GM18858 (cell line): ENCODE measurements at regions not wholly inside any gene's neighbourhood (a gene's known extent, or its start where the extent isn't known, plus 50 kb on each side); places are given as distances from the start of the nearest gene placed in this dataset.
"Not testable (repeated sequence)": the region's sequence is repeated elsewhere in the genome, so short reads cannot be mapped to it uniquely, and the experiment has no call there.

Source experiments
- ATAC-seq: cut with Tn5 transposase; IDR thresholded peaks from one replicate; pipeline ENCODE4 v1.9.1; 2021; ENCODE audit not compliant: unreplicated experiment

DNA sequence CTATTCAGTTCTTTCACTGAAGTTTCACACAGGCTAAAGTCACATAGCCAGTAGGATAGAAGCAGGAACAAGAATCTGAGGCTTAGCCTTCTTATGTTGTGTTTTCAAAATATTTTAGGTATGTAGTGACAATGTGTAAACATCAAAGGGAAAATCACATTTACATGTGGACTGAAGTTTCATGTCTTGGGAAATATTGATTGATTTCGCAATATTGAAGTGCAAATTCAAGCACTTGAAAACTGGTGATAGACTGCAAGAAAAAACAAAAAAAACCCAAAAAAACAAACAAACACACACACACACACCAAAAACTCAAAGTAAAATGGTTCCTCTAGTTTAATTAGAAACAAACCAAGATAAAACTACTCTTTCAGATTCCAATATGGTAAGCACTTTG is 773.3 kb downstream of the PDCD6IP start:
- ATAC-seq = no peak

DNA sequence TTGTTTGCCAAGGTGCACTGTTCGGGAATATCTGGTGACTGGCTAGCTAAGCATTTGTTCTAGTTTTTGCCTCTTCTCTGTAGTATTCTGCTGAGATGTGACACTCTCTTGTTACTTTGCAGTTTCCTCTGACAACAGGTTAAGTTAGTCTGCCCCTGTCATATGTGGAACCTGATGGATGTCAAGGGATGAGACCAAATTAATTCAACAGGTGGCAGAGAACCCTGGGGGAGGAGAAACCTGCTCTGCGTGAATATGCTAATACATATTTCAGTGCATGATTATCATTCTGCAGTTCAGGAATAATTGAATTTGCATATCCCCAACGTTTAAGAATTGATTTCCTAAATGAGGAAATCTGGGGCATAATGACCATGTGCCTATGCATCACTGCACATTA is 777.3 kb downstream of the PDCD6IP start:
- ATAC-seq = no peak

GRCh38 chr3:34582055-34582454 is 783.6 kb downstream of the PDCD6IP start:
- no peak for ATAC-seq

- no peak for ATAC-seq
These were observed 785.0 kb downstream of the PDCD6IP start for GRCh38 chr3:34583451-34583850.

DNA sequence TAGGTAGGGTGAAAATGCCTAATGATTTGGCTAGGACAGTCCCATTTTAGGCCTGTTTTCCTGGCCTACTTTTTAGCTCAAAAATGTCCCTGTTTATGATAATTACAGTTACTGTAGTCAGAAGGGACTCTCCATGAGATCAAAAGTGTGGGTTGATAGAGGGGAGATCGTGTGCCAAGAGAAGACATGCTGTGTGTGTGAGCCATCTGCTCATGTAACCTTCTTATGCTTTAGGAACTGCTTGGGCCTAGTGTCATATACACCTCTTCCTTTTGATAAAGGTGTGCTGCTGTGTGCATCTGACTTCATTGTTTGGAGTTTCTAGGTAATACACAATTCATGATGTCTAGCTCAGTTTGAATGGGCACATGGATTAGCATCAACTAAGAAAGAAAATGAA is 786.5 kb downstream of the PDCD6IP start:
- ATAC-seq = no peak

- ATAC-seq = no peak
These were observed 801.2 kb downstream of the PDCD6IP start for GRCh38 chr3:34599595-34599994.

- no peak for ATAC-seq
These were observed 821.6 kb downstream of the PDCD6IP start for GRCh38 chr3:34619990-34620389.

DNA sequence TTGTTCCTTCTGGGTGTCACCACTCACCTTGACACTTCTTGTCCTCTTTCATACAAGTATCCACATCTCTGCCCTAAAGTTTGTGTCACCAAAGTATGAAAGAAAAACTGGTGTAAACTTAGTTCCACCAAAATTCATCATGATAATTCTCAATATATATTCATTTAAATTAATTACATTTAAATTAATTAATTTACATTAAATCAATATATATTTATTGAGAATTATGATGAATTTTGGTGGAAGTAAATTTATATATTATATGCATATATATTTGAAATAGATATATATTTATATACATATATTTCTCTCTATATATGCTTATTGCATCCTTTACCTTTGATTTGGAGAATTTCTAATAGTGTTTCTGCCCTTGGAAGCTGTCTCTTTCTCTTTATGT is 828.3 kb downstream of the PDCD6IP start:
- no peak for ATAC-seq

- no peak for ATAC-seq
These were observed 836.5 kb downstream of the PDCD6IP start for GRCh38 chr3:34634939-34635338.

DNA sequence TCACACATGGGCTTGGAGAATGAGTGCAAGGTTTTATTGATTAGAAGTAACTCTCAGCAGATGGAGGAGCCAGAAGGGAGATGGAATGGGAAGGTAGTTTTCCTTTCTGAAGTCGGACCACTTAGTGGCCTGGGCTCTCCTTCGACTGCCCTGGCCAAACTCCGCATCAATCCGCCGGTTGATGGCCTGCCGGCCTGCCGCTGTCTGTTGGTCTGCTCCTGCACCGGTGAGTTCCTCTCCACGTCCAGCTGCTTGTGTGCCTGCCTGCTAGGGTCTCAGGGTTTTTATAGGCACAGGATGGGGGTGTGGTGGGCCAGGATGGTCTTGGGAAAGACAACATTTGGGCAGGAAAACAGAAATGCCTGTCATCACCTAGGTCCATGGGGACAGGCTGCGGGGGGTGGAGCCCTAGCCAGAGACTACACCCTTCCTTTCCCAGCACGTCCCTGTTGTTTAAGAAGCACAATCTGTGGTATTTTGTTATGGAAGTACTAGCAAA is 837.0 kb downstream of the PDCD6IP start:
- no peak for ATAC-seq

- no peak for ATAC-seq
These were observed 848.6 kb downstream of the PDCD6IP start for GRCh38 chr3:34646911-34647460.

- no peak for ATAC-seq
These were observed 851.7 kb downstream of the PDCD6IP start for GRCh38 chr3:34650131-34650530.

DNA sequence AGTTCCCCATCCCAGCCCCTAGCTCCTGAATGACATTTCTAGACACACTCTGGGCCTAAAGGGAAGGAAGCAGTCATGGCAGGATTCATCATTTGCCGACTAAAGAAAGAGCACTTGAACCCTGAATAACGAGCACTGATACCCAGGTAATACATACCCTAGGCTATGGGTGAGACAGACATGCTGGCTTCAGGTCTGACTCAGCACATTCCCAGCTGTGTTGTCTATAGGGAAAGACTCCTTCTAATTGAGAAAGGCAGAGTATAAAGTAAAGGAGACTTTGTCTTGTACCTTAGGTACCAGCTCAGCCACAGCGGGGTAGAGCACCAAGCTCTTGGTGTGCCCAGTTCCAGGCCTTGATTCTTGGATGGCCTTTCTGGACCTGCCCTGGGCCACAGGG is 870.5 kb downstream of the PDCD6IP start:
- no peak for ATAC-seq

GRCh38 chr3:34669490-34669889 is 871.1 kb downstream of the PDCD6IP start:
- ATAC-seq = no peak

DNA sequence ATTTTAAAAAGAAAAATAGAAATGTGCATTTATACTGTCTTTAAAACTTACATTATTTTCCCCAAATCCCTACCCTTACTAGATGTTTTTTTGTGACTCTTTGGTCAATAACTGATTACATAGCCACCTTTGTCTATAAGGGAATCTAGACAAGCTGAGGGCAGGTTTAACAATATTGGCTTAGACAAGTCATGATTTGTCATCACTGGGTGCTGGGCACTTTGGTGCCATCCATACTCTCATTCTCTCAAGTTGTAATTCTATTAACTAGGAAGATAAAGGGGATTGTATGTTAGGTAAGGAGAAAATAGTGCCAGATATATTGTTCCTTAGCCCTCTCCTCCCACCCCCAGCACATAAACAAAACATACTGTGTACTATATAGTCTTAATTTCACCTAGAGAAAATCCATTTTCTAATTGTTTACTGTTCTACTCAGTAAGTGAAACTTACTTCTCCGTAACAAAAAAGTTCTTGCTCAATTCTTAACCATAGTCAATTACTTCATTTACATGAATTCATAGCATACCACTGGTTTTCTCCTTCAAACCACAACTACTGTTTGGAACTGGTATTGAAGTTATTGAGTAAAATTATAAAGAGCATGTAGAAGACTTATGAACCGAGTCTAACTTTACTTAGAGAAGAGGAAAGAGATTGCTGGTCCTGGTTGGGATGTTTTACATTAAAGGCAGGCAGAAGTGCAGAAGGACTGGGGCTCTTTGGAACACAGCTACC is 877.1 kb downstream of the PDCD6IP start:
- no peak for ATAC-seq

DNA sequence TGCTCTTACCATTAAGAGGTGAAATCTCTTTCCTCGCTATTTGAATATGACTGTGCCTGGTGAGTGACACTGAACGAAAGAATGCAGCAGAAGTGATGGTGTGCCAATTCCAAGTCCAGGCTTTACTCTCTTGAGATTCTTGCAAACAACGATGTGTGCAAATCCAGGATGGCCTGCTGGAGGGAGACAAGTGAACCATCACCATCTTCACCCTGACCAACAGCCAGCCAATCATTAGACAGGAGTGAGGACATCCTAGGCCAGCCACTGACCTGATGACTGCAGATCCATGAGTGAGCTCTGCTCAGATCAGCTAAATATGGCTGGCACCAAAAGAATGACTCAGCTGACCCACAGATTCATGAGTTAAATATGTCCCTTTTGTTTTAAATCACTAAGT is 878.0 kb downstream of the PDCD6IP start:
- no peak for ATAC-seq

- no peak for ATAC-seq
These were observed 880.1 kb downstream of the PDCD6IP start for GRCh38 chr3:34678575-34678974.

DNA sequence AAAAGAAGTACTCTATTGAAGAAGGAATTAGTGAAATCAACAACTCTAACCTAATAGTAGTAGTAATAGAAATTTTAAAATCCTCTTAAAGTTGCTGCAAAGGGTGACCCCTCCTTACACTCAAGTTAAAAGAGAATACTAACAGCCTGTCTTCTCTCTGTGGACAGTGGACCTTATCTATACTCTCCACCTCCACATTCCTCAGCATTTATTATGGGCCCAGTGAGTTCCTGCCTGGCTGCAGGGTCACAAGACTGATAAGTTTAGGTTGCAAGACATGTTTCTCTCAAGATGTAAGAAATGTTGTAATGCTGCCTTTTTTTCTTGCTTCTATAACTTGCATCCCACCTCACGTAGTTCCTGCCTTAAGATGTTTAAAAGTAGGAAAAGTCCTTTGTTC is 880.6 kb downstream of the PDCD6IP start:
- ATAC-seq = not testable (repeated sequence)

DNA sequence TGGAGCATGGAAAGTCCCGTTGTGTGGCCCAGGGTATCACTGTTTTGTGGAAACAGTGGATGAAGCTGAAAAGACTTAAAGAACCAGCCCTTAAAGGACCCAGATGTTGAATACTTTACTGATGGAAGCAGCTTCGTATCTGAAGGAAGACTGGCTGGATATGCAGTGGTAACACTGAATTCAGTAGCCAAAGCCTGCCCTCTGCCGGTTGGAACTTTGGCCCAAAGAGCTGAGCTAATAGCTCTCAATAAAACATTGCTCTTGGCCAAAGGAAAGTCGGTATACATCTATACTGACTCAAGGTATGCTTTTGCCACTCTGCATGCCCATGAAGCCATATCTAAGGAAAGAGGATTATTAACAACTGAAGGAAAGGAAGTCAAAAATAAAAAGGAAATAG is 885.4 kb downstream of the PDCD6IP start:
- peak; percentile 69 for ATAC-seq

GRCh38 chr3:34686541-34686940 is 888.1 kb downstream of the PDCD6IP start:
- ATAC-seq = no peak

GRCh38 chr3:34687671-34688070 is 889.2 kb downstream of the PDCD6IP start:
- ATAC-seq = no peak

GRCh38 chr3:34696831-34697230 is 898.4 kb downstream of the PDCD6IP start:
- no peak for ATAC-seq

GRCh38 chr3:34703053-34703452 is 904.6 kb downstream of the PDCD6IP start:
- ATAC-seq = no peak
